IPS DF 19.7 (cell line): ENCODE measurements at regions not wholly inside any gene's neighbourhood (a gene's known extent, or its start where the extent isn't known, plus 50 kb on each side); places are given as distances from the start of the nearest gene placed in this dataset.
"Not testable (repeated sequence)": the region's sequence is repeated elsewhere in the genome, so short reads cannot be mapped to it uniquely, and the experiment has no call there.

Experiments used
- DNase-seq: peaks from one replicate; pipeline ENCODE4 v3.0.0-alpha.2; 2013; ENCODE audit warnings: low read depth, low spot score

DNA sequence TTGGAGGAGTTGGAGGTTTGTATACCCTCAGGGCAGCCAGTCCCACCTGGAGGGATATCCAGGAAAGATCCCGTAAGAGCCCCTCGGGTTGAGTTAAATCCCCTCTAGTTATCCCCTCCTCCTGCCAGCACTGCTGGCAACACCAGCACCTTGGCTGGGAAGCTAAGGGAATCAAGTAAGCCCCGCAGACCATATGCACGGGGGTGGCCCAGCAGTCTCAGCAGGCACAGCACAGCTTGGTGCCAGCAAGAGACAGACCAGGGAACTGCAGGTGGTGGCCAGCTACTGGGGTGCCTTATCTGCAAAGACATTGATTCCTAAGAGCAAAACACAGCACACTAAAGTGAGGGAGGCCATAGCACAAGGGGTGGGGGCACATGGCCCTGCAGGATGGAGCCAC is 173.8 kb downstream of the GOLGA6L4 start:
- DNase-seq, result not testable (repeated sequence)

DNA sequence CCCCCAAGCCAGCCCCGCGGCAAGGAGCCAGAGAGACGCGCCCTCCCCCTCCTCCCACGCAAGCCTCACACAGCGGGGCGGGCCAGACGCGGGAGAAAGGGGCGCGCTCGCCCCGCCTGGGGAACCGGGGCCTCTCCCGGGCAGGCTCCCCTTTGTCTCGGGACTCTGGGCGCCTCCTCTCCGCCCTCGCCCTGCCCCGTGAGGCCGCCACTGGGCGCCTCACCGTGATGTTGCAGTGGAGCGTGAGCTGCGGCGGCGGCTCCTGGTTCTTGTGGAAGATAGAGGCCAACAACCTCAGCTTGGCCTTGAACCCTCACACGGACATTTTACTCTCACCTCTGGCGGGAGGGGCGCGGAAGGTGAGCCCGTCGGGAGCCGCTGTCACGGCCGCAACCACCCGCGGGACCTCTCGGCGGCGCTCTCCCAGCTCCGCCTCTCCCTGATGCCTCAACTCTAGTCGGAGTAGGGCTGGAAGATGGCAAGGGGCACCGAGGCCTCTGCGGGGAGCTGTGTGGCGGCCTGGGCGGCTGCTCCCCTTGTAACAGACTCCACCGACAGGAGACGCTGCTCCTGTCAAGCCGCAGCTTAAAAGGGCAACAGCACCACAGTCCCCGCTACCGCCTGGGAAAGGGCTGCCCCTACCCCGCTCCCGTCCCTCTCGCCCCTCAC is 179.2 kb upstream of the ZSCAN2 start:
- DNase-seq, result not testable (repeated sequence)

DNA sequence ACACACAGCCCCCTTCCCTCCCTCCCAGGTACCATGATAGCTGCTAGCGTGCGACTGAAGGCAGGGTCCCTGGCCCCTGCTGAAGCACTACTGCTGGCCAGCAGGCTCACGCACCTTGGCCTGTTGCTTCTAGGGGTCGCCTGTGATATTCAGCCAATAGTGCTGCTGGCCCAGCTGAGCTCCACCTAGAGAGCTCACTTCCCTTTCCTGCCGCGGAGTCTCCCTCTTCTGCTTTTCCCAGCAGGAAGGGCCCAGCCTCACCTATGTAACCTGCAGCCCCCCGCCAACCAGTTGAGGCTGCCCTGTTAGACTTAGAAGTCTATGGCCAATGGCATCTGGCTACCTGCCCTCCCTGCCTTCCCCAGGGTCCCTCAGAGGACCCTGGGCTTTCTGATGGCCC is 175.5 kb upstream of the ZSCAN2 start:
- DNase-seq, result not testable (repeated sequence)

DNA sequence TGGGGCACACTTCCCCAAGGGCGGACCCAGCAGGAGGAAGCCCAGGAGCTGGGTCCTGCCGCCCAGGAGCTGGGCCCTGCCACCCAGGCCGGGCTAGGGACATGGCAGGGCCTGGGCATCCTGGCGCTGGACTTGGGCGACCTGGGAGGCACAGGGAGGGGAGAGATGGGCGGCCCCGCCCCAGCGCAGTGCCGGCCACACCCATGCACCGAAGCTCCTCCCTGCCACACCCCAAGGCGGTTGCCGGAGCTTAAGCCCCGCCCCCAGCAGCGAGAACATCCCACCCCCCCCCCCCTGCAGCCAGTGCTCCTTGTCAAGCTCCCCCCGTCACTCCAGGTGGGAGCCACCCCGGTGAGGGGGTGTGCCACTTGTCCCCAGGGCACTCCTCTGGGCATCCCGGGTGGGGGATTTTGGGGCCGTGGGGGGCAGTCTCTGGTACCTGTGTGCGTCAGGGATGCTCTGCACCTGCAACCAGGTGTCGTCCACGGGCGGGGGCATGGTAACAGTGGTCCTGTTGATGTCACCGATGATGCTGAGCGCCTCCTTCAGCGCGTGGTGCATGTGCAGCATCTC is 127.4 kb upstream of the ZSCAN2 start:
- DNase-seq, result not testable (repeated sequence)

DNA sequence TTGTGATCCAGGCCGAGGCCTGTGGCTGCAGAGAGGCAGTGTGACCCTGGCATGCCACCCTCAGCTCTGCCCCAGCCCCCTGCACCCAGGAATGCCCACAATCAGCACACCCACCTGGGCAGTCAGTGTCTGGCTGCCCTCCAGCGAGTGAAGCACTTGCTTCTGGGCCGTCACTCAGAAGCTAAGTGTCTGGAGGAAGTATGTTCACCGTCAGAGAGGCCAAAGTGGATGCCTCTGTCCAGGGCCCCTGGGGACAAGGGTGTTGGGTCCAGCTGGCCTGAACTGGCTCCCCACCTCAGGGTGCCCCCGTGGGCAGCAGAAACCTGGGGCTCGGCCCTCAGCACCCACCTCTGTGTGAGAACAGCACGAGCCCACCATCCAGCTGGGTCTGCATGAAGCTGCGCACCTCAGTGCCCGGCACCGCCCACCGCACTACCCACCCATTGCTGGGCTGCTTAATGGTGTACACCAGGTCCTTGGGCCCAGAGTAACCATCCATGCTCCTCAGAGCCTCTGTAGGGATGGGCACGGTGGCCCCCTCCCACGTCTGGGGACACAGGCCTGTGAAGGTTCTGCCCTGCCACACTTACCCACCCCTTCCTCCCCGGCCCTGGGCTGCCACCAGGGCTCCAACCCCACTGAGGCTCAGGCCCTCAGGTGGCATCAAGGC is 124.3 kb upstream of the ZSCAN2 start:
- DNase-seq, result not testable (repeated sequence)

DNA sequence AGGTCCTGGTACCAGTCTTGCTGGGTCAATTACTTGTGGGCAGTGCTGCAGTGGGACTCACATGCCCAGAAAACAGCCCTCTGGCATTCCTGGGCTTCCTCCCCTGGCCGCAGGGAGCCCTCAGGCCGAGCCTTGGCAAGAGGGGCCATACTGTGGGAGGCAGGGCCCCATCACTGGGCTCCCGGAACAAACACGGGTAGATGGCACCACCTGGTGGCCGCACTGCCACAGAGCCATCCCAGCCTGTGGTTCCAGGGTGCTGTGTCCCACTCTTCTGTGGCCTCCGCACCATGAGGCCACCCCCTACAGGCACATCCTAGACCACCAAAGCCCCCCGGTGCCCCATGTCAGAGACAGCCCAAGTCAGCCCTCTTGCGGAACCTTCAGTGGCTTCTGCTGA is 123.3 kb upstream of the ZSCAN2 start:
- not testable (repeated sequence) for DNase-seq

DNA sequence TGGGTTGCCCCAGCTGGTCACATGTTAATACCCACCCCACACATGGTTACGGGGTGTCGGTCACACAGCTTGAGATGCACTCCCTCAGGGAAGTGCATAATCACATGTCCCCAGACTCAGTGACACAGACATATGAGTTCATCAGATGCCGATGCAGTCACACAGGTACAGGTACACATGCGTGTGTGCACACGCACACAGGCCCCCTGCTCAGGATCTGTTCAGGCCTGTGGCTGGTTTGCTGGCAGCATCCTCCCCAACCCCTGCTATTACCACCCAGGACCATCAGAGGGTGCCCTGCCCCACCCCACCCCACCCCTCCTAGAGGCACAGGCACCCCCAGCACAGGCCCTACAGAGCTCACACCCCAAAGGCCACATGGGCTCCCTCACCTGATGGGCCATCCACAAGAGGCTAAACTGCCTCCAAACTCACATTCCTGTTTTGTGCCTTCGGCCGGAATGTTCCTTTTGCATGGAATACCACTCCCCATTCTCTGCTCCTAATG is 120.6 kb upstream of the ZSCAN2 start:
- DNase-seq, result not testable (repeated sequence)

DNA sequence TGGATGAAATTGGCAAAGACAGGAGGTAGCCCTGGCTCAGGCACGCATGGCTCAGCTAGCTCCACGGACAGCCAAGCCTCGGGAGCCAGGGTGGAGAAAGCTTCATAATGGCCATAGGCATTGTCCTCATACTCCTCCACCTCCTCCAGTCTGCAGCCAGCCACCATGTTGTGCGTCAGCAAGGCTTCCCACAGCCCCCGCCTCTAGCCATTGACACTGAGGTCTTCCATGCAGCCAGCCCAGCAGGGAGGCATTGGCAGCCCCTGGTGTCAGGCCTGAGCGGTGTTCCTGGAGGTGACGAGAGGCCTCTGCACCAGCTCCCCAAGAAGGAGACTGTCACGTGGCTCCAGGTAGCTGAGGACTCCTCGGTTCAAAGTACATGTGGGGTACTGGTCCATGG is 117.0 kb upstream of the ZSCAN2 start:
- DNase-seq, result not testable (repeated sequence)

DNA sequence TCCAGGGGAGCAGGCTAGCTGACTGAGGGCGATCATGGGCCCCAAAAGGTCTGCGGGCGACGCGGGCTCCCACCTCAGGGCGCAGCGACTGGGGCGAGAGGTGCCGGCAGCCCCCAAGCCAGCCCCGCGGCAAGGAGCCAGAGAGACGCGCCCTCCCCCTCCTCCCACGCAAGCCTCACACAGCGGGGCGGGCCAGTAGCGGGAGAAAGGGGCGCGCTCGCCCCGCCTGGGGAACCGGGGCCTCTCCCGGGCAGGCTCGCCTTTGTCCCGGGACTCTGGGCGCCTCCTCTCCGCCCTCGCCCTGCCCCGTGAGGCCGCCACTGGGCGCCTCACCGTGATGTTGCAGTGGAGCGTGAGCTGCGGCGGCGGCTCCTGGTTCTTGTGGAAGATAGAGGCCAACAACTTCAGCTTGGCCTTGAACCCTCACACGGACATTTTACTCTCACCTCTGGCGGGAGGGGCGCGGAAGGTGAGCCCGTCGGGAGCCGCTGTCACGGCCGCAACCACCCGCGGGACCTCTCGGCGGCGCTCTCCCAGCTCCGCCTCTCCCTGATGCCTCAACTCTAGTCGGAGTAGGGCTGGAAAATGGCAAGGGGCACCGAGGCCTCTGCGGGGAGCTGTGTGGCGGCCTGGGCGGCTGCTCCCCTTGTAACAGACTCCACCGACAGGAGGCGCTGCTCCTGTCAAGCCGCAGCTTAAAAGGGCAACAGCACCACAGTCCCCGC is 100.5 kb upstream of the ZSCAN2 start:
- not testable (repeated sequence) for DNase-seq

DNA sequence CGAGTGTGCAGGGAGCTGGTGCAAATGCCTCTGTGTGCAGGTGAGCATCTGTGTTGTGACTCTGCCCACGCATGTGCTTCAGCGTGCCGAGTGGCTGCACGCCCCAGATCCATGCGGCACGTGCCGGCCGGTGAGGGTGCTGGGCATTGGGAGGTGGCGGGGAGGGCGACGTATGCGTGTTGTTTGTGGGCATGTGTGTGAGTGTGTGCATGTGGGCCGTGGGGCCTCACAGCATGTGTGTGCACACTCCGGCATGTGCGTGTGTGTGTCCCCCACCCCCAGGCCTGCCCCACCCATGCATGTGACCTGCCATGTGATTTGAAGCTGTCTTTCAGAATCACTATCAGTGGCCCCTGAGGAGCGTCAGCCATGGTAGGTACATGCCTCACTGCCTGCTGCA is 97.7 kb upstream of the ZSCAN2 start:
- DNase-seq, result not testable (repeated sequence)

DNA sequence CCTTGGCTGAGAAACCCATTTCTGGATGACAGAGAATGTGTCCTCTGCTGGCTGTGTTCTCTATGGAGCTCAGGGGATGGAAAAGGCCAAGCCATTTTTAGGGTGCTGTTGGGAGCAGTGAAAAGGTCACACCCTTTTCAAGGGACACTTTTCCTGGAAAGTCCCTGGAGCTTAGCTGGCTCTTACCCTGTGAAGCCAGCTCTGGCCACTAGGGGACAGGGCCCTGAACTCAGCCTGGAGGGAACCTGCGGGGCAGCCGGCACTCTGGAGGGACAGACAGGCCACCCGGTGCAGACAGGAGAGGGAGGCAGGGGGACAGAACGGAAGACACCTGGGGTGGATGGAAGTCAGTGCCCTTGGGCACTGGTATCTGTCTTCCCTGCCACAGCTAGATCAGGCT is 95.3 kb upstream of the ZSCAN2 start:
- DNase-seq, result not testable (repeated sequence)

DNA sequence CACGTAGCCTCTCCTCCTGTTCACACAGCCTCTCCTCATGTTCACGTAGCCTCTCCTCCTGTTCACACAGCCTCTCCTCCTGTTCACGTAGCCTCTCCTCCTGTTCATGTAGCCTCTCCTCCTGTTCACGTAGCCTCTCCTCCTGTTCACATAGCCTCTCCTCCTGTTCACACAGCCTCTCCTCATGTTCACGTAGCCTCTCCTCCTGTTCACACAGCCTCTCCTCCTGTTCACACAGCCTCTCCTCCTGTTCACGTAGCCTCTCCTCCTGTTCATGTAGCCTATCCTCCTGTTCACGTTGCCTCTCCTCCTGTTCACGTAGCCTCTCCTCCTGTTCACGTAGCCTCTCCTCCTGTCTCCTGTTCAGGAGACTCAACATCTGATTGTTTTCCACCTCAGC is 88.5 kb upstream of the ZSCAN2 start:
- not testable (repeated sequence) for DNase-seq

DNA sequence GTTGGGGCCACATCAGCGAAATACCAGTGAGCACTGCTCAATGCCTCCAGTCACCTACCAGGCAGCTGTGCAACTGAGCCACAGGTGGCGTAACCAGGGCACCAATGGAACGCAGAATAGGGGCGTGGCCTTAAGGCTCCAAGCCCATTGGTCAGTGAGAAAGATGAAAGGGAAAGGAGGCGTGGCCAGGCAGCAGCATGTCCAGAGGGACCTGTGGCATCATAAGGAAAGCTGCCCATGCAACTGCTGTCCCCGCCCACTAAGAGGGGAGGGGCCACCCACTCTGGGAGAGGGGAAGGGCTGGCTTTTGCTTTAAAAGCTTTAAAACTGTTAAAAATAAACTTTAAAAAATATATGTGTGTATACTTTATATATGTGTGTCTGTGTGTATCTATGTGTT is 84.0 kb upstream of the ZSCAN2 start:
- peak; percentile 61 for DNase-seq

DNA sequence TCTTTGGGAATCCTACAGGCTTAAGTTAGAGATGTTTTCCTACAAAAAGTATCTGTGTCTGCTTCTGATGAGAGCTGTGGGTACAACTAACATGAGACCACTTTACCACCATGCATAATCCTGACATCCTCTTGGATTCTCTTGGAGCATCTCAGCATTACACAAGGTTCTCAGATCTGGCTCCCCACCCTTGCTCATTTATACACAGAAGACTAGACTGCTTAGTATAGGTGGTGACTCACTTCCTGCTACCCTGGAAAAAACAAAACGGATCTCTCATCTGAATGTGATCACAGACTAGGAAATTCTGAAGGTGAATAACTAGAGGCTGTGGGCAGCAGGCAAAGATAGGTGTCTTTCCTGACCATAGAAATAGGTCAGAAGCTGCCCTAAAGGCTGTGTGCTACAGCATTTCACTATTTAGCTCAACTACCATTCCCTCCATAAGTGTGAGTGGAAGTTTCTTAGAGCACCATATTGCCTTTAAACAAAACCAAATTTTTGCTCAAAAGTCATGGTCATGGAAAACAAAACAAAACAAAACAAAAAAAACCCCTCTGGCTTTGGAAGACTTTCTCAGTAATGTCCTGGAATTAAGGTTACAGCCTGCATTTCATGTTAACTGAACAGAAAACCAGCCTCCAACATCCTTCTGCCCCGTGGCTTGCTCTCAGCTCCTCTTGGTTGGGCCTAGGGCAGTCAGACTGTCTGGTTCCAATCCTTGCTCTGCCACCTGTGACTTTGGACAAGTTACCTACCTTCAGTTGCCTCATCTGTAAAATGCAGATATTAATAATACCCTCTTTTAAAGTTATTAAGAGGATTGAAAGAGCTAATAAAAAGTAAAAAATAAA is 75.1 kb upstream of the ZSCAN2 start:
- DNase-seq, result not testable (repeated sequence)

DNA sequence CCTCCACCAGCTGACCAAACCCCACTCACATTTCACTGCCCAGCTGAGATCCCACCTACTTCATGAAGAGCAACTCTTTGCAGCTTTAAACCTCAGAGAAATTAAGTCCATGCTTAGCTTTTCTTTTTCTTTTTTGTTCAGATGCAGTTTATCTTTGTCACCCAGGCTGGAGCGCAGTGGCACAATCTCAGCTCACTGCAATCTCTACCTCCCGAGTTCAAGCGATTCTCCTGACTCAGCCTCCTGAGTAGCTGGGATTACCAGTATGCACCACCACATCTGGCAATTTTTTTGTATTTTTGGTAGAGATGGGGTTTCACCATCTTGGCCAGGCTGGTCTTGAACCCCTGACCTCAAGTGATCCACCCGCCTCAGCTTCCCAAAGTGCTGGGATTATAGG is 70.1 kb upstream of the ZSCAN2 start:
- DNase-seq, result not testable (repeated sequence)

DNA sequence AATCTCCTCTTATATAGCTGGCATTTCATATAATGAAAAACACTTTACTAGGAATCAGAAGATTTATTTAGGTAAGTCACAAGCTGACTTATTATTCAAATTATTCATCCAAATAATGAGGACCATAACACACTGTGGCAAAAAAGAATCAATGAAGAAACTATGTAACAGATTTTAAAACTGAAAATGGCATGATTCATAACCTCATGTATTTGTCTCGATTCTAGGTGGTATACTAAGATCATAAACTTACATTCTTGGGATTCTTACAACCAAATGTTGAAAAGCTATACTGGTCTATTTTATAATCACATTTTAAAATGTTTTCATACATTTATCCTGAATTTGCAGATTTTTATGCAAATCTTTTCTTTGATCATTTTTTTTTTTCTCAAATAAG is 69.6 kb upstream of the ZSCAN2 start:
- DNase-seq, result not testable (repeated sequence)

DNA sequence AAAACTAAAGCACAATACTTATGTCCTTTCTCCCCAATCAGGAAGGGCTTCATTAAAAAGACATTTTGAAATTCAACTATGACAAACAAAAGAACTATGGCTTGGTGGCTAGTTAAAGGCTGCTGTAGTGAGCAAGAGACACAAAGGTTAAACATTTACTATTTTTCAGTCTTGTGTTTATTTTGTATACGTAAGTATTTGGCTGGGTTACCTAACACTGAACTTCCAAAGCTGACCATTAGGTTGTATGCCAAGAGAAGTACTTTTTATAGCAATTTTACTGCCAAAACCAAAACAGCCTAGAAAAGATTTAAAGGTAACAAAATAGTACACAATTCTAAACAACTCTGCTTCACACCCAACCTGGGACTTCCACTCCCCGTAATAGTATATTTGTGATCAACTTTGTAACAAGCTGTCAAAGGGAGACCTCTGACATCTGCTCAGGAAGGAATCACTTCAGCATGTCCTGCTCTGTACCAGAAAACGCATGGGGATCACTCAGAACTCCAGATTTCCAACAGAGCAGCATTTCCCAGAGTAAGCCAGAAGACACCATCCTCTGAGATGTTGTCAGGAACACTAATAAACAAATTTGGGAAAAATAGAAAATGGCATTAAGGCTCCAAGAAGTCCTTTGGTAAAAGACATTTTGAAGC is 69.0 kb upstream of the ZSCAN2 start:
- not testable (repeated sequence) for DNase-seq

DNA sequence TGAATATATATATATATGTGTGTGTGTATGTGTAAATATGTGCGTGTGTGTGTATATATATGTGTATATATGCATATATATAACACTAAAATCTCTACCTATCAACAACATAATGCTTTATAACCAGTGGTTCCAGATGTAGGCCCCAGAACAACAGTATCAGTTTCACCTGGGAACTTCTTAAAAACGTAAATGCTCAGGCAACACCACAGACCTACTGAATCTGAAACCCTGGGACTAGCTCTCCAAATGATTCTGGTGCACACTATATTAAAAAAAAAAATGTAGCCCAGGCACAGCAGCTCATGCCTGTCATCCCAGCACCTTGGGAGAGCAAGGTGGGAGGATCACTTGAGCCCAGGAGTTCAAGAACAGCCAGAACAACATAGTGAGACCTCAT is 67.1 kb upstream of the ZSCAN2 start:
- DNase-seq, result not testable (repeated sequence)

DNA sequence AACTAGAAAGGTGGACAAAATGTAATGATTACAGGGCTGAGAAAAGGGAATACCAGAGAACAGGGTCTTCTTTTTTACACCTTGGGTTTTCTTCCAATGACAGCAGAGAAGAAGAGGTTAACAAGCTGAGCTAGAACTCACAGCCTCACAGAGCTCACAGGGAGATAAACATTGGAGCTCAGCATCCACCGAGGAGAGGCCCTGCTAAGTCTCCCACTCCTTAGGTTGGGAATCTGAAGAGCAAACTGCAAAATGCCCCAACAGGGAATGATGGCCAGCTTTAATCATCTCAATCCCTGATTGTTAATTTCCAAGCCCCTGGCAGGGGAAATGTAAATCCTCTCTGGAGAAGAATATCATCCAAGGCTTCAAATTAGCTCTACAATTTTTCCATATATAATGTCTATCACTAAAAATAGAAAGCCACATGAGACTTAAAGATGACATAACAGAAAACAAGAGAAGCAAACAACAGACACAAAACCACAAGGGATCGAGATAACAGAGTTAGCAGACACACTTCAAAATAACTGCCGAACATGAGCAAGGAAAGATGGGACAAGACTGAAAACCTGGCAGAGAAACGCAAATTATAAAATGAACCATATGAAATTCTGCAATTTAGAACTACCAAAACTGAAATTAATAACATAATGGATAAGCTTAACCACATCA is 66.1 kb upstream of the ZSCAN2 start:
- DNase-seq, result not testable (repeated sequence)

DNA sequence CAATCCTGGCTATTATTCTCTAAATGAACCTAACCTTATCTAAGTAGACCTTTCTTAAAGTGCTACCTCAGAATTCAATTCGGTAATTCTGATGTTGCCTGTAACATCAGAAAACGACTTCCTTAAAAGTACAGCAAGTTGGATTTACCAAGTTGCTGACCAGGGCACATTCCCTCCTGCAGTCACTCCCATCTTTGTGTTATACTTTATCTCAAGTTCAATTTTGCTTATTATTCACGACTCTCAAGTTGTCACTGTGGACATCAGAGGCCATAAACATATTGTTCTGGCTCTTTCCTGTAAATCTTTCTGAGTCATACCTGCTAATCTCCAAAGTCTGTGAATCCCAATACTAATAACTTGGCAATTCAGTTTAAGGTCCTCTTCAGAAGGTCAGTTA is 64.6 kb upstream of the ZSCAN2 start:
- not testable (repeated sequence) for DNase-seq
